Stimulated activated CD4-positive, alpha-beta T cell treated with anti-CD3 and anti-CD28 coated beads, TNF-alpha, amount 100 ng/mL, for 24 hours (primary cell): ENCODE measurements at regions not wholly inside any gene's neighbourhood (a gene's known extent, or its start where the extent isn't known, plus 50 kb on each side); places are given as distances from the start of the nearest gene placed in this dataset.

Experiments used
- DNase-seq, 3 experiments: peaks; one replicate each; pipeline ENCODE4 v3.0.0-alpha.2; 2020; ENCODE audit warnings: low read depth in 3 of 3

DNA sequence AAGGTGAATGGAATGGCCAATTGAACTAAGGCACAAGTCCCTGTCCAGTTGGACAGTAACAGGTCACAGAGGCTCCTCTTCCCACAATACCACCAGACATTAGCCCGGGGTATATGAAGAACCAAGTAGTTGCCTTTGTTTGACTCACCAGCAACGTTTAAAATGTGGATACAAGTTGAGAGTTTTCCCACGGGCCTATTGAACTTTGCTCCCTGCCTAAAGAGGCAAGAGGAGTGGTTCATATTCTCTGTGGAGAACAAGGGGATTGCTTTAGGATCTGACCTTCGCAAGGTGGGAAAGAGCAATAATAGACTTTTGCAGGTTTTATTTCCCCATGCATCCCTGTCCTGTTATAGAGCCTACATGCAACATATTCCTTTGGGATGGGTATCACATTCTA lies 177.2 kb downstream of the POU4F1 start:
- DNase-seq, result no peak

DNA sequence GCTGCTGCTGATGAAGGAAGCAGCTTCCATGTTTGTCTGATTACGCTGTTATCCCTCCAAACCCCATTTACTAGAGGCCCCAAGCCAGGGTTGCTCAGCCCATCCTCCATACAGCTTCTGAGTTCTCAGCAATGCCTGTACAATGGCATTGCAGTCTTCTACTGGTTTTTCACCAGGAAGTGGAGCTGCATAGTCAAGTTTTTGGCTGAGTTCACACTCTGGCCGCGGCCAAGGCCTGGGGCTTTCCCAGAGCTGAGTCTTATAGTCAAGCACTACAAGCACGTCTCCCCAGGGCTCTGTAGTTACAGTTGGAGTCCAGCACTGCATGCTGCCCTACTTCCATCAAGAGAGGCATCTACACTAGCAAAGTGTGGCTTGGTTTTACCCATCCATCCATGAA lies 182.5 kb downstream of the POU4F1 start:
- DNase-seq, result no peak

DNA sequence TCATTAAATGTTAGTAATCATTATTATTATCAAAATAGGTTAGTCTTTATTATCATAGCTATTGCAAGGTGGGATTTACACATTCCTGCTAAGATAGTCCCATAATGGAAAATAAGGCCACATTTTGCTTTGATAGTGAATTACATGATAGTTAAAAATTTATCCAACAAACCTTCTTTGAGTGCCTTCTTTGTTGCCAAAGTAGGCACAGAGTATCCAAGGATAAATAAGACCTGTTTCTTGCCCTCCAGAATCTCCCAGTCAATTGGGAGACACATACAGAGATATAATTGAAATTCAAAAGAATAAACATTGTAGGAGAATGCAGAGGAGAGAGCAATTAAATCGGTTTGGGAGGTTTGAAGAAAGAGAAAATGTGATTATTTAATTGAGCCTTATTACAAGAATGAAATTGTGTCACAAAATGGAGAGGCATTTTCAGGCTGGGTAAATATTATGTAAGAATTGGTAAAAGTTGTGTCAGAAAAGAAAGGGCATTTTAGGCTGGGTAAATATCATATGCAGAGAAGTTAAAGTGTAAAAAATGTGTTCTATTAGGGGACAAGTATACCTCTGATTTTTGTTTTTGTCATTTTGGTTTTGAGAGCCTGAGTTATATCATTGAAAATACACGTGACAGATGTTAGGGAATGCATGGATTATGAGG lies 189.3 kb downstream of the POU4F1 start:
- no peak for DNase-seq

DNA sequence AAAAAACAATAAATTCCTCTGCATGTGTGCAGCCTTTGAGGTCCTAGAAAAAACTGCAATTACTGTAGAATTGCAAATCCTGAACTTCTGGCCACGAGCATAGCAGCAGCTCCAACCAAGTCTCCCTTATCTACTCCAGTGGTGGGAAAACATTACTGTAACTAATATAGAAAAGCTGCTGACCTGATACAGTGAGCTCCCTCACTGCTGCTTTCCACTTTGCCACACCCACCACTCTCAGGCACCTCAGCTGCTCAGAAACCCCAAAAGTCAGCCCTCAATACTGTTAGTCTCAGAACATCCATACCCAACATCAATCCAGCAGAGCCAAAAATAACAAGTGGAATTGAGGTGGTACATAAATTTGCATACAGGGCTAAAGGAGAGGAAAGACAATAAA lies 192.5 kb downstream of the POU4F1 start:
- DNase-seq, result no peak

DNA sequence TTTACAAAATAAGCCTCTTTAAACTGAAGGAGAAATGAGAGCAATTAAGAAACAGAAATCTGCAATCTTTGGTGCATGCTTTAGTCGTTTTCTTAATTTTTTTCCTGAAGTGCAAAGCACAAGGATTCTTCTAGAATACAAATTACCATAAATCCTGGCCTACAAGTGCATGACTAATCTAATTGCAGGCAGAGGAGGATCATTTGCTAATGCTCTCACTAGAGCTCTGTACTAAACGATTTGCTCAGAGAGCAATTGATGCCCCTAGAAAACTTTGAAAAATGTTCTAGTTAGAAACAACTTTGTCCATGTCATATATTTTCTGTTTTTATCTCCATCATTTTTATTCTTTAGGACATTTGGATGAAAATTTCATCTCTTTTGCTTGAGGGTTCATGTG lies 193.2 kb downstream of the POU4F1 start:
- DNase-seq, result no peak

DNA sequence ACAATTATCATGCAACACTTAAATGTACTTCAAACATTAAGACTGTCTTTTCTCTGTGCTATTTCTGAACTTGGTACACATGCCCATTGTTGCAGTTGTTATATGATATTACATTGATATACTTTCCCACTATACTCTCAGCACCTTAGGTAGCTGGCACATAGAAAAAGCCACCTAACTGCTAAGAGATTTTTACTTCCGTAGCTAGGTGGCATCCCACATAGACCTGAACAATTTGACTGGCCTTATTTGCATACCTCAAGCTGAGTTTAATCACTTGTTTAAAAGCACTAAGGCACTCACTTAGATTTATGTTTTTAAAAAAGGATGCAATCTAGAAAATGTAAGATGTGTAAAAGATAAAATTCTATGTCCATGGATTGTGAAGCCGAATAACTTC lies 194.2 kb downstream of the POU4F1 start:
- DNase-seq, result no peak

DNA sequence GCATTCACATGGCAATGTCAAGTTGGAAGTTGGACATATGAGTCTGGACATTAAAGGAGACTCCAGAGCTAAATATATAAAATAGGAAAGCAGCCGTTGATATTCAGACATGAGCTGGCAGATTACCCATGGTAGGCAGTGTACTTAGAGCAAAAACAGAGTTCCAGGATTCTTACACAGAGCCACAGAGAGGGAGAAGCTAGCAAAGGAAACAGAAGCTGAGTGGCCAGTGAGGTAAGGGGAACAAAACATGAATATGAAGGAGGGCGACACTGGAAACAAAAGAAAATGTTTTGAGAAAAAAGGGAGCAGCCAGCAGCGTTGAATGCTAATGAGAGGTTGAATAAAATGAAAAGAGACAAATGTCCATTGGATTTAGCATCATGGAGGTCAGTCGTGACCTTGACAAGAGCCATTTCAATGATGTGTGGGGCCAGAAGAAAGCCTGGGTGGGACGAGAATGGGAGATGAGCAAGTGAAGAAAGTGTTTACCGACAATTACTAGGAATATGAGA lies 198.4 kb downstream of the POU4F1 start:
- DNase-seq, result no peak

DNA sequence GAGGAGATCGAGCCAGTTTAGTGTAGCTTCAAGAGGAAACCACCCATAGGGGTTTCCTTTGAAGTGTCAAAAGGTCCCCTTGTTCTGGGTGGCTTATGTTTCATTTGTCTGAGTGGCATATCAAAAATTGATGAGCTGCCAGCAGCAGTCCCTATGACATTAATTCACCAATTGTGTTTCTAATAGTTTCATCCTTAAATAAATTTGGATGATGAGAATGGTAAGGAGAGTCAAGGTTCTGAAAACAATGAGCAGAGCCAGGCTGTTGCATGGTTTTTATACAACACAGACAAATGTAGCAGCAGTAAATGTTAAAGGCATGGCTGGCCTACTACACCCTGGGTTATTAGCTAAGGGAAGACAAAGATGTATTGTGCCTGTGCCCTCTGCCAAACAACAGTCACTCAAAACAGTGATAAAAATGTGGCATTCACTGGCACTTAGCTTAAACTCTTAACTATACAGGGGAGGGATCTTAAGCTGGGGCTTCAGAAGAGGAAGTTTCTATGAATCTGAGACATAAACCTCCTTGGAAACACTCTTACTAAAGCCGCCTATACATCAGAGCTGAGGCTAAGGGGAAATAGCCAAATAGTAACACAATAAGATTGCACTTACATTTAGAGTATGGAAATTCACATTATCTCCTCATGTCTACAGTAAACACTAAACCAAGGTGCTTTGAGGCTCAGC lies 200.5 kb downstream of the POU4F1 start:
- DNase-seq, result no peak

DNA sequence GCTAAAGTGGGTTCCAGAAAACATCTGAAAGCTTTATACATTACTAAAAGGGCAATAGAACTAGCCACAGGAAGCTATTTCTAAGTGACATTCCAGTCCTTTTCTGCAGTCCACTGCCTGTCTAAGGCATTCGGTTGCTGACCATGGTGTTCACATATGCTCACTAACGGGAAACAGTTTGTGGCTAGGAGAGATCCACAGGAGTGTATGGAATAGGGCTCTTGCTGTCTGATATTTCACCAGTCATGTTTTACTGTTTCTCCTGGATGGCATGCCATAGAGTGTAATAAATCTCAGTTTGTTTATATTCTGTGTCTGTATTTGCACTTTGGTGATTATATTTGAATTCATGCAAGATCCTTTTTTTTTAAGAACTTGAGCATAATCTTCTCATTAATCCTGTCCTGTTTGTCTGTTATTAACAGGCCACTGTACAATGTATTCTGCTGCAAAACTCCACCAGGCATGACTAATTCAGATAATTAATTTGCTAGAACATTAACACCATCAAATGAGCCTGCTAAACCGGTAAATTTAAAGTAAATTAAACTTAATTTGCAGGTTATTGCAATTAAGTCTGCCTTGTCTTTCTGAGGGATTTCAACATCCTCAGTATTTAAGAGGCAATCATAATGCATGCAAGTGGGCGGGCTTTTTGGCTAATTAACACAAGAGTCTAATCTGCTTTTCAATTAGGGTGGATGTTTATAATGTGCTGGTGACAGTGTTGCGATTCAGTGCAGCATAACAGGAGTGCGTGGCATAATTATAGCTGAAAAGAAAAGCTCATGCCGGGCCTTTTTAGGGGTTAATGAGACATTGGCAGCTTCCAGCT lies 201.3 kb downstream of the POU4F1 start:
- no peak for DNase-seq

DNA sequence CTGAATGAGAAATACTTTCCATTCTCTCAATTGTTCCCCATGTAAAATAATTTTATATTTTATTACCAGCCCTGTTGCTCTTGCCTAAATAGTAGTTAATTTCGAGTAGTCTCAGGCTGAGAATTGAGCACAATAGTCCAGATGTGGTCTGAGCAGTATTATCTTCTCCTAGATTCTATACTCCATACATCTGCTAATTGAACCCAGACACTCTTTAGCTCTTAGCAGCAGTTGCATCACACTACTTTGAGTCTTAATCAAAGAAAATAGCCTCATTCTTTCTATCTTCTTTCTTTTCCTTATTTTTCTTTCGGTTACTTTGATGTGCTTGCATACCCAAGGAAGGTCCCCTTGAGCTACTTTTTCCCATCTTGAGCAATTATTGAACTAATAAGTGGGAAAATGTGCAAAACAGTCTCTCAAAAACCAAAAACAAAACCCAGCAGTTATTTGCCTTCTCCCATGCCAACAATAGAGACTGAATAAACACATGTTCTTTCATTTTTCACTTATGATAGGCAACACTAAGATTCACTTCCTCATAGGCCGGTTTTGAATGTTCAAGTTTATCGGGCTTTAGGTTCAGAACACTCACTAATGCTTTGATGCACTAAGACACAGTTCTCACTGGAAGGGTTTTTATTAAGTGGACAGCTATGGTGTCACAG lies 204.5 kb downstream of the POU4F1 start:
- DNase-seq, result no peak

DNA sequence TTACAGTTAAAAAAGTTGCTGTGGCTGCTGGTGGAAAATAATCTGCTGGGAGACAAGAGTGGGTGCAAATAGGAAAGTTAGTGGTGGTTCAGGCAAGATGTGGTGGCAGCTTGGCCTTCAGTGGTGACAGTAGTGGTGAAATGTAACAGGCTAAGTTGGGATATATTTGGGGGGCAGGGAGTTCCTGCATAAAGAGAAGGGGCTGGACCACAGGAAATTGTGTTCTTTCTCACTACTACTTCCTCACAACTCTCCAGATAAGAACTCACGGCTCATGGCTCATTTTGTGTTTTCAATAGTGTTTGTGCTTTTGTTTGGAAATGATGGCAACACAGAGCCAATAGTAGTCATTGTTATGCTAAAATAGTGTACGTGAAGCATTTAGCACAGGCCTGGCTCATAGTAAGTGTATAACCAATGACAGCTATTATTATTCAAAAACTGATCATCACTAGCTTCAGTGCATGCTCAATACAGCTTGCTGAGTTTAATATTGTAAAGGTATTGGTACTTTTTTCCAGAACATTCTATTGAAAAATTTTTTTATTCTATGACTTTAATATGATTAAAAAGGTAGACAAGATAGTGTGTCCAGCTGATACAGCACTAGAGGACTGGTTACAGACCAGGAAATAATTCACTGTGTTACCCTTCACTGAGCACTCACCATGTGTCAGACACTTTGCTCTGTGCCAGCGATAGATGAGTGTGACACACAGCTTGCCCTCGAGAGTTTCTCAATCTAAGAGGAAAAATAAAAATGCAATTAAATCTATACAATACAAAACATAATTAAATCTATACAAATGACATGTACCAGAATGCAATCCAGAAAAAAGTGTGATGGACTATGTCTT lies 209.8 kb downstream of the POU4F1 start:
- no peak for DNase-seq

DNA sequence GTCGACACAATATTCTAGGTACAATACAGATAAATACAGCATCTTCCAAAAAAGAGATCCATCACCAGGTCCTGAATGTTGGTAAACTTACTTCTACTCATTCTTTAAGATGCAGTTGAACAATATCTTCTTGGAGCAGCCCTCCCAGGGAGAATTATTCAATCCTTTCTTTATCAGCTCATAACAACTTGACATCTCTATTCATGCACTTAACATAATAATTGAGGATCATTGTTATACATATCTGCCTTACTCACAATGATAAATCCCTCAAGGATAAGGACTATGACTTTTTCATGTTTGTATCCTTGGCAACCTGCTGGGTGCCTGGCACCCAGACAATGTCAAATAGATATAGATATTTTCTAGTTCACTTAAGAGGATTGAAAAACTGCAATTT lies 219.5 kb downstream of the POU4F1 start:
- no peak for DNase-seq

DNA sequence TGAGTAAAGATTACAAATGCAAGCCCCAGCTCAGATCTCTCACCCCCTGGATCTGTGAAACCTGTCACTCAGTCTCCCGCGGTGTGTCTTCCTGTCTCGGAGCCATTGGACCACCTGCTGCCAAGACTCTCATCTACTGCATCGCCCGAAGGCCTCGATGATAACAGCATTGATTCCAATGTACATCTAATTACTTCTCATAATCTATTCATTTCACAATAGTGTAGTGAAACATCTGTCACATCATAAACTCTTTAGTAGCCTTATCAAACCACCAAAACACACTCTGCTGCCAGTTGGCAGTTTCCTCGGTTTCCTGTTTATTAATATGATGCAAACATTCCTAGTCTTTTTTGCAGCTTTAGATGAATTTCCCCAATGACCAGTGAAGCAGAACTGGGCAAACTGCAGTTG lies 220.3 kb downstream of the POU4F1 start:
- DNase-seq, result no peak

DNA sequence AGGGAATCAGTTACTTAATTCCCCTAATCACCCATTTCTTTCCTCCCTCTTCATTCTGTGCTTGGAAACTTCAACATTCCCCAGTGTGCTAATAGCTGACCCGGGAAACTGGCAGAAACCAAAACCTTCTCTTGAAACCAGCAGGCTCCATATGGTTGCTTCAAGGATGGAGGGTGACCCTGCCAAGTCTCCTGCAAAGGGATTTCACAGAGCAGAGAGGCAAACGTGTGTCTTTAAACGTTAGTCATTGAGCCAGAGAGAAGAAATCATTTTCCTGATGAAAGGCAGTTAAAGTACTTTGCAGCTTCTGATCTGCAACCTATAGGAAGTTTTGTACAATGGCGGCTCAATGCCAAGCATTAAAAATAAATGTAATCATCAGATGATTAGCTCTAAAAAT lies 220.9 kb downstream of the POU4F1 start:
- no peak for DNase-seq

DNA sequence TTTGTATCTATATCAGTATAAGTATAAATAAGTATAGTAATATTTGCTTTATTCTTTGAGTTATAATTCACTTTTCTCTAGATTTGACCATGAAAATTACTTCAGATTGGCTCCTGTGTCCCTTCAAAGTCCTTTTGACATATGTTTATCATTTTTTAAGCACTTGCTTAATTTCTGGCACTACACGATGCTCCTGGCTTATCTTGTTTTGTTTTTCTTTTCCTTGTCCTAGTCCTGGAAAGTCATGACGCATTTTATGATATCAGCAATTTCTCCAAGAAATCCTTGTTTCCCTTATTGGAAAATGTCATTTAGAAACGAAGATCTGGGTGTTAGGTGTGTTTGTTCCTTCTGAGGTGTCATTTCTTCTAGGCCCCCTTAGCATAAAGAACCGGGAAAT lies 226.5 kb downstream of the POU4F1 start:
- no peak for DNase-seq

DNA sequence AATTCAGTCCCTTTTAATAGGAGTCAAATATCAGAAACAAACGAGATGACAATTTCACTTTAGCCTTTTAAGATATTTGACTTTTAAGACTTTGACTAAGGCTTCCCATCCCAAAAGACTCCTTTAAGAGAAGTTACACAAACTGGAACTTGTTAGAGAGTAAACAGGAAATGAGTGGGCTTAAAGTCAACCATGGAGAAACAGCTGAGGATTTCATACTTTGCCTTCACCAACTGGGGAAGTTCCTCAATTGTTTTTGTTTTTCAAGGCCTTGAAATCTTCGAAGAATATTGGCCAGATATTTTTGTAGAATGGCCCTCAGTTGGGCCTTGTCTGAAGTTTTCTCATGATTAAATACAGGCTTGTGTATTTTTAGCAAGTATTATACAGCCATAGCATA lies 227.3 kb downstream of the POU4F1 start:
- DNase-seq, result no peak

DNA sequence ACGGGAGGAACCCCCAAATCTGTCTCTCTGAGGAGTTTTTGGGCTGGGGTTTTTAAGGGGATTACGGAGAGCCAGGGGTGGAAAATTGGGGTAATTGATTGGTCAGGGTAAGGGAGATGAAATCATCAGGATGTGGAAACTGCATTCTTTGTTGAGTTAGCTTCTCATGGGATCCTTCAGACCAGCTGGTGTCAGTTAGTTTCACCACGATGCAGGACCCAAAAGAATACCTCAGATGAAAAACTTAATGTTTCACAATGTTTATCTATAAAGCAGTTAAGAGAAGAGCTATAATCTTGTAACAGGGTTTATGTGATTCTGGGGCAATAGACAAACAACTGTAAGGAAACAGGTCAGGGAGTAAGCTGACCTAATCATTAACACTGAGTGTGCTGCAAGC lies 230.8 kb downstream of the POU4F1 start:
- no peak for DNase-seq

DNA sequence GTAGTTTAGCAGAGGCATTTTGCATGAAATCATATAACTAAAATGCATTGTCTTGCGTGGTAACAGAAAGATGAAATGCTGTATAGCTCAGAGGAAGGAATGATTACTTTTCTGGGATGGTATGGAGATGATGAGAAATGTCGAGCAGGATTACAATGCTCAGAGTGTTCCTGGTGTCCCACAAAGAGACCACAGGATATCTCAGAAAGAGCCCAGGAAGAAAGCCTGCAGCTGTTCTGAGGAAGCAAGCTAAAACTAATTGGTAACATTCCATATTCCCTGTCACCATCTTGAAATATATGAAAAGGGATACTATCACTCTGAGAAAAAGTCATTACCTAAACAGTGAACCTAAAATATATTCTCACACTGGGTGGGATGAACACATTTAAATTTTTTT lies 233.1 kb downstream of the POU4F1 start:
- DNase-seq, result no peak

DNA sequence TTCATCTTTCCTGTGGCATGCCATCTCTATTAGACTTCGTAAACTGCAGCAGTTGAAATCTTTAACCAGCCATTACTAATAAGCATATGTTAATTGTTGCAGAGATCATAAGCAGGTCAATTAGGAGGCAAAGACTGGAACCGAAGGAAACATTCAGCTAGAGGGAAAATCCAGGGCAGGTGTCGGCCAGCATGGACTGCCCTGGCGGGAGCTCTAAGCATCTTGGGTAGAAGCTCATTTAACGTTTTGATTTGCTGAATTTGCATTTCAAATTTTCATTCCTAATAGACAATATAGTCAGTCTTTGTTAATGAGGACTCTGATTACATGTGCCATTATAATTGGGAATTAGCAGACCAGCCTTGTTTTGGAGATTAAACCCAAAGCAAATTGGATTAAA lies 238.6 kb downstream of the POU4F1 start:
- DNase-seq, result no peak

DNA sequence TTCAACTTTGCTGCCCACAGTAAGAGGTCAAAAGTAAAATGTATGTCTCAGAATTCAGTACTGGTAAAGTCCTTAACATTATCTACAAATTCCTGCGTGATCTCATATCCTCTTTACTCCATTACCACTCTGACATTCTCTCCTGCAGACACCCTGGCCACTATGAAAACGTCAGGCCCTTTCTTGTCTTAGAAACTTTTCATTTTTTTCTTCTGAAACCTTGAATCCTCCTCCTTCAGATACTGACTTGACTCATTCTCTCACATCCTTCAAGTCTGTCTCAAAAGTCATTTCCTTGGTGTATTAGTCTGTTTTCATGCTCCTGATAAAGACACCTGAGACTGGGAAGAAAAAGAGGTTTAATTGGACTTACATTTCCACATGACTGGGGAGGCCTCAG lies 262.3 kb downstream of the POU4F1 start:
- DNase-seq, result no peak

DNA sequence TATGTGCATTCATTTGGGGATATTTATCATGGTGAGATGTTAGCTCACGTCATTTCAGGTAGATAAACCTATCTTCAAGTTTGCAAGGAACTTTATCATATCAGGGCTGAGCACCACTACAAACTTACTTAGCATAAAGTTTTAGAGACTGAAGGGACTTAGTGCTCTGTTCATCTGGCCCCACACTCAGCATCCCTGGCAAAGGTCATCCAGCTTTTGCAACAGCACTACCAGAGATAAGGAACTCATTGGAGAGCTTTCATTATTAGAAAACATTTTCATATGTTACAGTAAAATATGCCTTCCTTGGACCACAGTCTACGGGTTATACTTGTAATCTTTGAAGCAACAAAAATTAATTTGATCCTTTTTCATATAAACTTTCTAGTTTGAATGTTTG lies 263.4 kb downstream of the POU4F1 start:
- no peak for DNase-seq
